ENCODE measurements at regions not wholly inside any gene's neighbourhood (a gene's known extent, or its start where the extent isn't known, plus 50 kb on each side); places are given as distances from the start of the nearest gene placed in this dataset.
"Not testable (repeated sequence)": the region's sequence is repeated elsewhere in the genome, so short reads cannot be mapped to it uniquely, and the experiment has no call there.

DNA sequence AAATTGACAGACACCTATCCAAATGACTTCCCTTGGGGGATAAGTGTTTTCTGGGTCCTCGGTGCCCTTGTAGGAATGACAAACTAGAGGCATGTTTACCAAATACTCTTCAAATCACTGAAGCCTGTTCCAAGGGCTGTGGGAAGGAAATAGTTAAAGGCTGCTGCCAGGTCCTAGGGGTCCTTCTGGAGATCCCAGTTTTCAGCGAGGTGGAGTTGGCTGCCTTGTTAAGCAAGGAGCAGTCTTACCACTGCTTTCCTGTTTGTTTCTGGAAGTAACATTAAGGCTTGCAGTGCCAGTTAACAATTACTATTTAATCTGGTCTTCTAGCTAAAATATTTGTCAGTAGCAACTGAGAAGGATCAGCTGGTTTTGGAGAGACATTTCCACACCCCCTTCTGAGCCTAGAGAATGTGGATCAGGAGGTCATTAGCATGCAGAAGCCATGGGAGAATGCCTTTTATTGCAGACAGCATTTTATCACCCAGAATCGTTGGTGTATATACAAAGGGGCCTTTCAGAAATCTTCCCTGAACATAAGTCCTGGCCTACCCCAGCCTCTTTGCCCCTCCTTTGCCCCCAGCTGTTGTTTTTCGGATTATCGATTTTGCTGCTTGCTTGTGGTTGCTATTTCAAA, 238.8 kb downstream of the DMAC1 start:
- in situ Hi-C loops (cut with HindIII; ENCODE audit: low pct_unique_long_range_greater_than_20kb, low sequenced_read_pairs): no loop called here
- DNase-seq (ENCODE audit: low read depth in 1 of 2, low spot score in 1 of 2): no peak

DNA sequence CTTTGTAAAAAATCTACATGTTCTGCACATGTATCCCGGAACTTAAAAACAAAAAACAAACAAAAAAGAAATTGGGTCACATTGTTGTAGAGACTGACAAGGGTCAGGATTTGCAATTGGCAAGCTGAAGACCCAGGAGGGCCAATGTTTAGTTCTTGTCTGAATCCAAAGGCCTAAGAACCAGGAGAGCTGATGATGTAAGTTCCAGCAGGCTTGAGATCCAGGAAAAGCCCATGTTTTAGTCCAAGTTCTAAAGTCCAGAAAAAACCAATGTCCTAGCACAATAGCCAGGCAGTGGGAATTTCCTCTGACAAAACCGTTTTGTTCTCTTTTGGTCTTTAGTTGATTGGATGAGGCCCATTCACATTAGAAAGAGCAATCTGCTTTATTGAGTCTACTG, 244.9 kb downstream of the DMAC1 start:
- DNase-seq (ENCODE audit: low read depth in 1 of 2, low spot score in 1 of 2): no peak
- in situ Hi-C loops (cut with HindIII; ENCODE audit: low pct_unique_long_range_greater_than_20kb, low sequenced_read_pairs): no loop called here
- no peak for TF ChIP-seq JUND (IDR thresholded peaks at IDR 0.05; ENCODE audit: low read depth)

More for the DNA sequence above, 238.8 kb downstream of the DMAC1 start:
- TF ChIP-seq JUND (IDR thresholded peaks at IDR 0.05; ENCODE audit: low read depth): no peak

DNA sequence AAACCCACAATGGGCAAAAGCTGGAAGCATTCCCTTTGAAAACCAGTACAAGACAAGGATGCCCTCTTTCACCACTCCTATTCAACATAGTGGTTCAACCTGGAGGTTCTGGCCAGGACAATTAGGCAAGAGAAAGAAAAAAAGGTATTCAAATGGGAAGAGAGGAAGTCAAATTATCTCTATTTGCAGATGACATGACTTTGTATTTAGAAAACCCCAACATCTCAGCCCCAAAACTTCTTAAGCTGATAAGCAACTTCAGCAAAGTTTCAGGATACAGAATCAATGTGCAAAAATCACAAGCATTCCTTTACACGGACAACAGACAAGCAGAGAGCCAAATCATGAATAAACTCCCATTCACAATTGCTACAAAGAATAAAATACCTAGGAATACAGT, 246.9 kb downstream of the DMAC1 start:
- in situ Hi-C loops (cut with HindIII; ENCODE audit: low pct_unique_long_range_greater_than_20kb, low sequenced_read_pairs); DNase-seq (ENCODE audit: low read depth in 1 of 2, low spot score in 1 of 2): not testable (repeated sequence)

DNA sequence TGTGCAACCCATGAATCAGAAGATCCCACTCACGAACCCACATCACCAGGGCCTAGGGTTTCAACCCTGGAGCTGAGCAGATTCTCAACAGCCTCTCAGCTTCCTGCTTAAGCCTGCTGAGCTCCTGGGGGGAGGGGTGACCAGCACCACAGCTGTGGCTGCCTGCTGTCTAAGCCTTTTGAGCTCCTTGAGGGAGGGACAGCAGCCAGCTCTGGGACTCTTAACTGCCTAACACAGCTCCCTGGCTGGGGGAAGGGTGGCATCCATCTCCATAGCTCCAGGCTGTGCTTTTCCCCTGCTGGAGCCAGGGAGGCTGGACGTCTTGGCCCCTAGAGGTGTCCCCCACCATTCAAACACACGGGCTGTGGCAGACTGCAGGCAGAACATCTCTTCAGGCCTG, 250.3 kb downstream of the DMAC1 start:
- in situ Hi-C loops (cut with HindIII; ENCODE audit: low pct_unique_long_range_greater_than_20kb, low sequenced_read_pairs): no loop called here
- DNase-seq (ENCODE audit: low read depth in 1 of 2, low spot score in 1 of 2): no peak
- no peak for TF ChIP-seq JUND (IDR thresholded peaks at IDR 0.05; ENCODE audit: low read depth)

DNA sequence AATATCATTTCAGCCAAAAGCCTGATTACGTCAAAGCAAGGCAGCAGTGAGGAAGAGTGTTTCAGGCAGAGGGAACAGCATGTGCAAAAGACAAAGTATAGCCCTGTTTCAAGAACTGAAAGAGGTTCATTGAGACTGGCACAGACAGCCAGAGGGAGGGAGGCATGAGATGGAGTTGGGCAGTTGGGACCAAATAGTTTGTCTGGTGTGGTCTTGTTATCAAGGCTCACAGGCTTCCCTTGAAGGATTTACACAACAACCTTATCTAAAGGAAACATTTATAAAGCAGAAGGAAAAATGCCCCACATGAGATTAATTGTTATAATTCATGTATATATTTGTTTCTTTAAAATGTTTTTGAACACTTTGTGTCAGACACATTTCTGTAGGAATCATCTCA, 253.3 kb downstream of the DMAC1 start:
- TF ChIP-seq JUND (IDR thresholded peaks at IDR 0.05; ENCODE audit: low read depth): no peak
- DNase-seq (ENCODE audit: low read depth in 1 of 2, low spot score in 1 of 2): no peak
- in situ Hi-C loops (cut with HindIII; ENCODE audit: low pct_unique_long_range_greater_than_20kb, low sequenced_read_pairs): no loop called here

DNA sequence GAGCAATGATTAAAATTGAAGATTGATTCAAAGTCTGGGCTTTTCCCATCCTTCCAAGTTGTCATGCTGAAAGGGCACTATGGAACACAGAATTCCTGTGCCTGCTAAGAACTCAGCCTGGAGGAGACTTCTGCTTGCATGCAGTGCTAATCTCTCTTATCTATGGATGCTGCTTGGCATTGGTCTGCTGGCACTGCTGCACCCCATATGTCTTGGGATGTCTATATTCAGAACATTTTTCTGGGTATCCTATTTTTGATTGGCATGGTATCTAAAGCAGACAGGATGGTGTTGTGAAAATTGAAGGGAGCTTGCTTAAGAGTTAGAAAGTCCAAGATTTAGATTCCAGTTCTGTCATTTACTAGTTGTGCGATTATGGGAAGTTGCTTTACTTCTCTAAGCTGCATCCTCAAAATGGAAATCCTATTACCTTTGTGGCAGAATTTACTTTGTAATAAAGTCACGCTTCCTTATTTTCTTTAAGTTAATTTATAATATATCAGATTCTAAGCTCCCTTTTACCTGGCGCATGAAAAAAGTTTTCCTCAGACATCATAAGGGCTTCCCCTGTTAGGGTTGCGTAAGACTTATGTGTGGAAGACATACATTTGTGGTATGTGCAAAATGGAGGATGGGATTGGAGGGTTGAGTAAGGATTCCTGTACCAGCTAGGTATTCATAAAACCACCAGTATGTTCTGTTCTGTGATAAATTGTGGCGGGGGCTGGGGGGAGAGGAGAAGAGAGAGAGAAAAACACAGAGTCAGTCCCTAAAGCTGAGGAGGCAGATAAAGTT, 254.0 kb downstream of the DMAC1 start:
- in situ Hi-C loops (cut with HindIII; ENCODE audit: low pct_unique_long_range_greater_than_20kb, low sequenced_read_pairs): no loop called here
- no peak for DNase-seq (ENCODE audit: low read depth in 1 of 2, low spot score in 1 of 2)
- no peak for TF ChIP-seq JUND (IDR thresholded peaks at IDR 0.05; ENCODE audit: low read depth)

DNA sequence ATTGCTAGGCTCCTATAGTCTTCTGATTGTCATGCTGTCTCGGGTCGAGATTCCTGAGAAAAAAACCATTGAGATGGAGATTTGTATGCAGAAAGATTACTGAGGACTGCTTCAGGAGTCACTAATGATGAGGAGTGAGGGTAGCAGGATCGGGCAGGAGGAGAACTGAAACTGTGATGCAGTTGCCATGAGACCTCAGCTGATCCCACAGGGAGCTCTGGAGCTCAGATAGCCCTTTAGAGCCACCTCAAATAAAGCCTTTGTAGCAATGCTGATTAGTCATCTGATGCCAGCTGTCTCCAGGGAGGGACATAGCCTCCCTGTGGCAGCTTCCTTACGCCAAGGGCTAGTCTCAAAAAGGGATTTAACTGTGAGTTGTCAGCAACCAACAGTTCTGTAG, 256.9 kb downstream of the DMAC1 start:
- in situ Hi-C loops (cut with HindIII; ENCODE audit: low pct_unique_long_range_greater_than_20kb, low sequenced_read_pairs): no loop called here
- DNase-seq (ENCODE audit: low read depth in 1 of 2, low spot score in 1 of 2): no peak
- TF ChIP-seq JUND (IDR thresholded peaks at IDR 0.05; ENCODE audit: low read depth): no peak

DNA sequence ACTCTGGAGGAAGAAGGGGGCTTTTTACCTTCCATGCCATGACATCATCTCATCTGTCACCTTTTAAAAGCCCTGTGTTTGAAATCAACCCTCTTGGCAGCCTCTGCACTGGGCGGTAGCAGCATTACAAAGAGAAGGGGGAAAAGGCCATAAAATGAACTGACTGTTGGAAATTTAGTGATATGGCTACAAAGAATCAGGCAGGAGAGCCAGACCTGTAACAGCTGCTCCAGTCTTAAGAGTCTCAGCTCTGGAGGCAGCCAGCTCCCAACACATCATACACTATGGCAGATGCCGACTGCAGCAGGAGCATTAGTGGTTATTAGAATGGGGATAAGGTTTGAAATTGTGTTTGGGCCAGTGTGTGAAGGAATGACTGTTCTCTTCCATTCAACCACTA, 257.5 kb downstream of the DMAC1 start:
- in situ Hi-C loops (cut with HindIII; ENCODE audit: low pct_unique_long_range_greater_than_20kb, low sequenced_read_pairs): no loop called here
- no peak for DNase-seq (ENCODE audit: low read depth in 1 of 2, low spot score in 1 of 2)
- no peak for TF ChIP-seq JUND (IDR thresholded peaks at IDR 0.05; ENCODE audit: low read depth)

DNA sequence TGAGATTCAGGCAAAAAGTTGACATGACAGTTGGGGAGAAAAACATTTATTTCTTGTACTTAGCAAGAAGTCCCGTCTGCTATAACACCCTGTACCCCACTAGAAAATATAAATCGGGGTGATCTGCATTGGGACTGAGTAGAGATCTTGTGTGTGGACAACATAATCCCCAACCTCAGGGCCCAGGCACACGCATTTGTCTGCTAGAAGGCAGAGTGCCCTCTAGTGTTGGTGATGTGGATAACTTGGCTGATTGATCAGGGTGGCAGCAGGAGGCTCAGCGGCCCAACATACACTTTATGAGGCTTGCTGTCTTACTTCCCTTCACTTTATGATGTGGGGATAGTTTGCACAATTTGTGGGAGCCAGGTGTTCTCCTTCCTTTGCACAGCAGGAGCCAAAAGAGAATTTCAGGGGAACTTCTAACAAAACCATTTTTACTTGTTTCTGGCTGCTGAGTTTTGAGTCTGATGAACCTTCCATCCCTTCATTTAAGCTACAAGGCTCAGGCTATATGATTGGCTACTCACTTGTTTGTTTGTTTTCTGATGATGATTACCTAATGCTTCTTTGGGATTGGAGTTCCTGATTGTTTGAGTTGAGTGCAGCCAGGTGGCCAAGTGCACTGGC, 263.2 kb downstream of the DMAC1 start:
- peak; percentile 18 to 62 for DNase-seq (ENCODE audit: low read depth in 1 of 2, low spot score in 1 of 2)
- TF ChIP-seq JUND (IDR thresholded peaks at IDR 0.05; ENCODE audit: low read depth): no peak

DNA sequence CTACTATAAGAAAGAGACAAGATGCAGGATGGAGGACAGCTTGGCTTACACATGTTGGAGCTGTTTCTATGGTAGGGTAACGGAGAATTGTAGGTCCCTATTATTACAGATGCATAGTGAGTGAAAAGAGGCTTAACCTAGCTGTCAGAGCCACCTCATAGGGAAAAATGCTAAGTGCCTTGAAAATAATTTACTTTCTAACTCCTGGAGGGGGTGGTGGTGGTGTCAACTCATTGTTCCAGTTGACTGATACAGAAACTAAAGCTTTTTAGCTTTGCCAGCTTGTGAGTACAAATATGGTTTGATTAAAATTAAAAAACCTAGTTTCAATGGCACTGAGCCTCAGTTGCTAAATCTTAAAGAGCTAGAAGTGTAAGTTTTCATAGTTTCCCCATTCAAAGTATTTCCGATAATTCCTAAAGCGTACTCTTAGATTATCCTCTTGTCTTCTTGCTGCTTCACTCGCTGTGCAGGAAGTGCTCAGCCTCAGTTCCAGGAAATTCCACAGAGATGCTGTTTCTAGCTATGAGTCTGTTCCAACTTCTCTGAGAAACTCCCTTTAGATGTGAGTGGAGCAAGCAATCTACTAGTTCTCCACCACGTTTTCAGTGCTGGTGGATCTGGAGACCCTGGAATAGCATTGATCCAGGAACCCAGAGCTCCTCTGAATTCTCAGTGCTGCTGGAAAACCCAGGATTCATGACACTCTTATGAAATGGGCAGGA, 265.2 kb downstream of the DMAC1 start:
- in situ Hi-C loops (cut with HindIII; ENCODE audit: low pct_unique_long_range_greater_than_20kb, low sequenced_read_pairs): no loop called here
- no peak for DNase-seq (ENCODE audit: low read depth in 1 of 2, low spot score in 1 of 2)
- no peak for TF ChIP-seq JUND (IDR thresholded peaks at IDR 0.05; ENCODE audit: low read depth)

More for the DNA sequence above, 263.2 kb downstream of the DMAC1 start:
- in situ Hi-C loops (cut with HindIII; ENCODE audit: low pct_unique_long_range_greater_than_20kb, low sequenced_read_pairs): no loop called here

DNA sequence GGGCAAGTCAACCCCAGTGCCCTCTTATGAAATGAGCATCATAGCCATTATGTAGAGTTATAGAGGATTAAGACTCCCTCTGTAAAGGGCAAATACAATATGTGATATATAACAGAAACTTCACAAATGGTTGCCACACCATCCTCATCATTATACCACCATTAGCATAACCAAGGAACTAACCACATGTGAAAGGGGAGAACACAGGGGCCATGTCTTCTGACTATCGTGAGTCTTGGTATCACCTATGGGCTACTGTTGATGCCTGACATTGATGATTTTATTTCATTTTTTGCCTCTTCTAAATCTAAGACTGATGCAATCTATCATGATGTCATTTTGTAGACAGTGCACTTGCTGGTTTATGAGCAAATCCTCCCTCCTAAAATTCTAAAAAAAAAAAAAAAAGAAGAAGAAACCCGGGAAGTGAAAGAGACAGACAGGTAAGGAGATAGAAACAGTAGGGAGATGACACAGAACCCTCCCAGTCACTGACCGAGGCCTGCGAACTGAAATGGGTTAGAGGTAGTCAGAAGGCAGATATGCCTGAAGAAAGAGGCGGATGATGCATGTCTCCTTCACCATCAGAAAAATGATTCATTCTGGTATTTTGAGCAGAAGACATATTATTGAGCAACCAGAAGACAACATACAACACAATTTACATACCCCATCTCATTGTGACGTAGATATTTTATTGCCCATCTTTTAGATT, 266.0 kb downstream of the DMAC1 start:
- in situ Hi-C loops (cut with HindIII; ENCODE audit: low pct_unique_long_range_greater_than_20kb, low sequenced_read_pairs): no loop called here

DNA sequence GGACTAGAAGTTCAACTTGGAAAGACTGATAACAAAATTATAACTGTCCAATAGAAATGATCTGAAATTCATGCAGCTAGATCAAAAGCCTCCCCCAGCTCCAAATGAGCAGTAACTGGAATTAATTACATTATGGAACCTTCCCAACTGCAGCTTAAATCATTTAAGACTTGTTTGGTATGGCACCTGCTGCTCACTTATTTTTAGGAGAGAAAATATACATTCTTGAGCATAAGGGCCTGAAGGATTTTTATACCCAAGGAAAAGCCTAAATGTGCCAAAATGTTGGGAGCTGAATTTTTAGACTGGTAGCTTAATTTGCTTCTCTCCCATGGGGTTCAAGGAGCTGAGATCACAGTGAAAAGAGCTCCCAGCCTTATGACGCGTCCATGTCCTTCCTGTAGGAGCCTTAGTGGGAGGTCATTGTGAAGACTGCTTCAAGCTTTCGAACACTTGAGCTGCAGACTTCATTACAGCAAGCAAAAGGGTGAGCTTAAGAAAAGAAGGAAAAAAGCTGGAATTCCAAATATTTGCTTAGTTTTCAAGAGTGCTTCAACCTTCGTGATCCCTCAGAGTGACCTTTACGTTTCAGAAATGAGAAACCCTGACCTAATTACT, 276.0 kb downstream of the DMAC1 start:
- DNase-seq (ENCODE audit: low read depth in 1 of 2, low spot score in 1 of 2): no peak
- no peak for TF ChIP-seq JUND (IDR thresholded peaks at IDR 0.05; ENCODE audit: low read depth)
- in situ Hi-C loops (cut with HindIII; ENCODE audit: low pct_unique_long_range_greater_than_20kb, low sequenced_read_pairs): no loop called here

More for the DNA sequence above, 266.0 kb downstream of the DMAC1 start:
- TF ChIP-seq JUND (IDR thresholded peaks at IDR 0.05; ENCODE audit: low read depth): no peak
- DNase-seq (ENCODE audit: low read depth in 1 of 2, low spot score in 1 of 2): no peak

Measured in T47D (cell line).